8988T (cell line): ENCODE measurements at regions not wholly inside any gene's neighbourhood (a gene's known extent, or its start where the extent isn't known, plus 50 kb on each side); places are given as distances from the start of the nearest gene placed in this dataset.

Experiments
- DNase-seq: peaks from one replicate; pipeline ENCODE4 v3.0.0; 2011

- no peak for DNase-seq
These were observed 73.4 kb downstream of the PITPNM2 start for GRCh38 chr12:123077298-123078119.

GRCh38 chr12:123076604-123077297 lies 74.1 kb downstream of the PITPNM2 start:
- no peak for DNase-seq

GRCh38 chr12:123075646-123076171 lies 75.2 kb downstream of the PITPNM2 start:
- DNase-seq = no peak

GRCh38 chr12:123075087-123075645 lies 75.7 kb downstream of the PITPNM2 start:
- no peak for DNase-seq

GRCh38 chr12:123073962-123074801 lies 76.7 kb downstream of the PITPNM2 start:
- DNase-seq = no peak

GRCh38 chr12:123073292-123073691 lies 77.6 kb downstream of the PITPNM2 start:
- no peak for DNase-seq

GRCh38 chr12:123071857-123072256 lies 79.0 kb downstream of the PITPNM2 start:
- DNase-seq = no peak

GRCh38 chr12:123071099-123071800 lies 79.6 kb downstream of the PITPNM2 start:
- no peak for DNase-seq

GRCh38 chr12:123070267-123071081 lies 80.4 kb downstream of the PITPNM2 start:
- no peak for DNase-seq

- DNase-seq = no peak
These were observed 81.2 kb downstream of the PITPNM2 start for GRCh38 chr12:123069436-123070266.

- no peak for DNase-seq
These were observed 83.2 kb downstream of the PITPNM2 start for GRCh38 chr12:123067654-123068053.

- no peak for DNase-seq
These were observed 84.5 kb downstream of the PITPNM2 start for GRCh38 chr12:123066384-123066710.

- DNase-seq = no peak
These were observed 85.1 kb downstream of the PITPNM2 start for GRCh38 chr12:123065676-123066383.

- no peak for DNase-seq
These were observed 84.6 kb downstream of the ARL6IP4 start for GRCh38 chr12:123064885-123065619.

GRCh38 chr12:123064366-123064765 lies 83.9 kb downstream of the ARL6IP4 start:
- DNase-seq = no peak

GRCh38 chr12:123063535-123063934 lies 83.1 kb downstream of the ARL6IP4 start:
- no peak for DNase-seq

GRCh38 chr12:123062681-123063486 lies 82.4 kb downstream of the ARL6IP4 start:
- no peak for DNase-seq
